T47D (cell line): ENCODE measurements at regions not wholly inside any gene's neighbourhood (a gene's known extent, or its start where the extent isn't known, plus 50 kb on each side); places are given as distances from the start of the nearest gene placed in this dataset.

Experiments used
- DNase-seq, 2 experiments: peaks; one replicate each; pipeline versions ENCODE4 v3.0.0 to v3.0.0-alpha.2; 2011 to 2012; ENCODE audit warnings: low read depth in 1 of 2, low spot score in 1 of 2
- JUND ChIP-seq: IDR thresholded peaks from 2 replicates; pipeline ENCODE4 v1.6.1; 2012; ENCODE audit warnings: low read depth
- in situ Hi-C: cut with HindIII; loops from 2 replicates; pipeline ENCODE4 v1.10.0; 2016; ENCODE audit warnings: low sequenced_read_pairs, low pct_unique_long_range_greater_than_20kb

DNA sequence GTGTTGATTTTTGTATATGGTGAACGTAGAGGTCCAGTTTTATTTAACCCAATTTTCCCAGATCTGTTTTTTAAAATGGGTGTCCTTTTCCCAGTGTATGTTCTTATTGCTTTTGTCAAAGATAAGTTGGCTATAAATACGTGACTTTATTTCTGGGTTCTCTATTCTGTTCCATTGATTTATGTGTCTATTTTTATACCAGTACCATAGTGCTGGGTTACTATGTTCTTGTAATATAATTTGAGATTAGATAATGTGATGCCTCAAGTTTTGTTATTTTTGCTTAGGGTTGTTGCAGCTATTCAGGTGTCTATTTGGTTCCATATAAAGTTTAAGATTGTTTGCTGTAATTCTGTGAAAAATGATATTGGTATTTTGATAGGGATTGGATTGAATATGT is 749.1 kb upstream of the GRIA3 start:
- TF ChIP-seq JUND = no peak
- in situ Hi-C loops = no loop called here
- DNase-seq = no peak

DNA sequence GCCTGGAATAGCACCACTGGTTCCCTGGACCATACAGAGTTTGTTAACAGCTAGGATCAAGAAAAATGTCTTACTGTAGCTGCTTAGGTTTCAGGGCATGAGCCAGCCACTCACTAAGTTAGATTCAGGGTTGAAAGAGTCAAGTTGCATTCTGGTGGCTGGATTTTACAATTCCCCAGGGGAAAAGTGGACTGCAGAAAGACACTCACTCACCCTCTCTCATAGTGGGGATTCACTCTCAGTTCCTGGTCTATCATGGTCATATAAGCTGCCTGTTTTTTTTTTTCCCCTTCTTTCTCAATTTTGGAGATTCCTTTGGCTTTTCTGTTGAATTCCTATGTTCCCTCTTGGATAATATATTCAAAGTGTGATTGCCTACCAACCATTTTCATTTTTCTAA is 744.2 kb upstream of the GRIA3 start:
- no peak for DNase-seq
- in situ Hi-C loops = no loop called here

DNA sequence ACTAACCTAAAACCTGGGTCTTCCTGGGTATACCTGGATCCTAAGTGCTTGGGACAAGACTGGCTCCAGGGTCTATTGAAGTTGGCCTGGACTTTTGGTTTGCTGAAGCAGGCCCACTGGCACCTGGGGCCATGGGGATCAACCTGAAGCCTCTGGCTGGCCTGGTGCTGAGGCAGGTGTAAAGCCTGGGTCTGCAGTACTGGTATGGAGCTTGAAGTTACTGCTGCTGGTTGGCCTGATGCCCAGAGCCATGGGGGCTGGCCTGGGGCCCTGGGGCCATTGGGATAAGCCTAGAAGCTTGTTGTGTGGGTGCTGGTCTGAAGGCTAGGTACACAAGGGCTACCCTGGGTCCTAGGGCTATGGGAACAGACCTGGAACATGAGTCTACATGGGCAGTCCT is 743.2 kb upstream of the GRIA3 start:
- no peak for TF ChIP-seq JUND
- in situ Hi-C loops = no loop called here
- no peak for DNase-seq

More for the DNA sequence above, 744.2 kb upstream of the GRIA3 start:
- no peak for TF ChIP-seq JUND

DNA sequence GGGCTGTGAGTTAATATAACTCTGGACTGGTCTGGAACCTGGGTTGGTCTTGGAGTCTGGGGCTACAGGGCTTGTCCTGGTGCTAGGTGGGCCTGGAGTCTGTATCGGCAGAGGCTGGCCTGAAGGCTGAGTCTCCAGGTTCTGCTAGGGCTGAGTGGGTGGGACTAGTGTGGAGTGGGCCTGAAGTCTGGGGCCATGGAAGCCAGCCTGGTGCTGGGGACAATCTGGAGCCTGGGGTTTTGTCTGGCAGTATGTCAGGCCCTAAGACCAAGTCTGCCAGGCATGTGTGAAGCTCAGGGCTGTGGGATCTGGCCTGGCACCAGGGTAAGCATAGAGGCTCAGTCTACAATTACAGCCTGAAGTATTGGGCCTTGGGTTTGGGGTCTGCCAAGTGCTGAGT is 742.6 kb upstream of the GRIA3 start:
- in situ Hi-C loops = no loop called here
- no peak for TF ChIP-seq JUND
- no peak for DNase-seq

DNA sequence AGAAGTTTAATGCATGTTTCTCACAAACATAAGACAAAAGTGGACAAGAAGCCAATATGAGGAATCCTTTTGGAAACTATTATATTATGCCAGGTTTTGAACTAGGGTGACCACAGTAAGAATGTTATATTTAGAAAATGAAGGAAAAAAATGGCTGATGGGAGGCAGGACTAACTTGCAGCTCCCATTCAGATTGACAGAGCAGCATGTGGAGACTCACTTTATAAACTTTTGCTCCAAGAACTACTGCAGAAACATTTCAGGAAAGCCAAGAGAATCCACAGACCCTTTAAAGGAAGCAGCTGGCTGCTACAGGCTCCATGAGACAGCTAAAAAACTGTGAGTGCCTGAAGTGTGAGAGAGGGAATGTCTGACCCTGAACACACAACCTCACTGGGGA is 738.6 kb upstream of the GRIA3 start:
- in situ Hi-C loops = no loop called here
- no peak for TF ChIP-seq JUND
- DNase-seq = no peak

DNA sequence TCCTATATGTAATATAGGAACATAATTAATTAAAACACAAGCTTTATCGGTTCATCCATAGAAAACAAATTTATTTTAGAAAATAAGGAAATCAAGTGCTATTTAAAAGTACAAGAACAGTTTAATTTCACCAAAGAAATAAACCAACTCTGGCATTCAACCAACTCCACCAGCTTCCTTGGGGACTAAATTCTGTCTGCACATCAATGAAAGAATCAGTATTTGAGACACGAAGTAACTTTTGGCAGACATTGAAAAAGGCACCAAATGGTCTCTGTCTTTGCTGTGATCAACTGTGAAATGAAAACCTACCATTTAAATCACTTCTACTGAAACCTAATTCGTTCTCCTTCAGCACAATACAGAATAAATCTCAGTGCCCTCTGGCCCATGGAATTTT is 719.7 kb upstream of the GRIA3 start:
- TF ChIP-seq JUND = no peak
- DNase-seq = no peak
- in situ Hi-C loops = no loop called here

DNA sequence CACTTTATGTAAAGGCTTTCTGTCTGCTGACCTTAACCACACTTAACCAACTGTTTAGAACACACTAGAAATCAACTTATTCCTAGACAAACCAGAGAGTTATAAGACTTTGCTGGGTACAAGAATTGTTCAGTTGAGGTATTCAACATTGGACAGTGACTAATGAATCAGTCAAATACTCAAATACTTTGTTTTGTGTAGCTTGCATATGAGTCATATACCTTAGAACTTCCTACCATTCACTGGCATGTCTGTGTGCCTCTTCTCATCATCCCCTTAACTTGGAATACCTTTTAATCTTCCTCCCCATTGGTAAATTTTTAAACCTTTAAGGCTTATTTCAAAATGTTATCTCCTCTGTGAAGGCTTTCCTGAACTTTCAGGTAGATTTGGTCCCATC is 708.8 kb upstream of the GRIA3 start:
- in situ Hi-C loops = no loop called here
- no peak for TF ChIP-seq JUND

DNA sequence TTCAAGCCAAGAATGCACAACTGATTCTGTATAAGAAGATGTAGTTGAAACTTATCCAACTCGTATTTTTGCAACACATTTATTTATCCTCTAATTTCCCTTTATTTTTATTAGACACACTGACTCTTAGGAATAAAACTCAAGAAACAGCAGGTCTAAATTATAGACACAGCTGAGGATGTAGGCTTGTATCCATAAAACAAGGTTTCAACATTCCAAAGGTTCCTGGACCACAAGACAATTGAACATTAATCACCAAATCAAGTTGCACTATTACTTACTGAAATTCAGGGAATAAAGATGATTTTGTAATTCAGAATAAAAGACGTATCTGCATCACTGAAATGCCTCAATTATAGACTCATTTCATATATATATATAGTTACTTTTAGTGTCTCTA is 683.5 kb upstream of the GRIA3 start:
- in situ Hi-C loops = no loop called here
- DNase-seq = no peak

More for the DNA sequence above, 708.8 kb upstream of the GRIA3 start:
- DNase-seq = no peak

DNA sequence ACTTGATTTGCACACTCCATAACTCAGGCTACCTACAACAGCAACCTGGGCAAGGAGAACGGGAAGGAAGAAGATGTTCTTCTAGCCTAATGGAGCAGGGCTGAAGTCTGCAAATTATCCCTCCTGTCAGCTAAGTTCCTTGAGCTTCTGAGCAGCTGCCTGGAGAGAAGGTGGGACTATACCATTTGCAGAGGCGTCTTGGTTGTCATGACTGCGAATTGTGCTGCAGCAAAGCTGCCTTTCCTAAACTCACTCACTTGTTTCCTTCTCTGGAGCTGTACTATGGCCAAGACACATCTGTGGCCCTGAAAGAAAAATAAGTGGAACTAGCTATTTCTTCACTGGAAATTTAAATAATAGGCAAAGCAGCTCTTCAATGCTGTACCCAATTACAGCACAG is 682.4 kb upstream of the GRIA3 start:
- DNase-seq = no peak
- no peak for TF ChIP-seq JUND
- in situ Hi-C loops = no loop called here

More for the DNA sequence above, 683.5 kb upstream of the GRIA3 start:
- no peak for TF ChIP-seq JUND

DNA sequence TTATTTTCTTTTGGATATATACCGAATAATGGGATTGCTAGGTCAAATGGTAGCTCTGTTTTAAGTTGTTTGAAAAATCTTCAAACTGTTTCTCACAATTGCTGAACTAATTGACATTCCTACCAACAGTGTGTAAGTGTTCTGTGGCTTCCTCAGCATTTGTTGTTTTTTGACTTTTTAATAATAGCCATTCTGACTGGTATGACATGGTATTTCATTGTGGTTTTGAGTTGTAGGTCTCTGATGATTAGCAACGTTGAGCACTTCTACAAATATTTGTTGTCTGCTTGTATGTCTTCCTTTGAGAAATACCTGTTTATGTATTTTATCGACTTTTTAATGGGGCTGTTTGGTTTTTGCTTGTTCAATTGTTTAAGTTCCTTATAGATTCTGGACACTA is 680.1 kb upstream of the GRIA3 start:
- in situ Hi-C loops = no loop called here
- no peak for TF ChIP-seq JUND

DNA sequence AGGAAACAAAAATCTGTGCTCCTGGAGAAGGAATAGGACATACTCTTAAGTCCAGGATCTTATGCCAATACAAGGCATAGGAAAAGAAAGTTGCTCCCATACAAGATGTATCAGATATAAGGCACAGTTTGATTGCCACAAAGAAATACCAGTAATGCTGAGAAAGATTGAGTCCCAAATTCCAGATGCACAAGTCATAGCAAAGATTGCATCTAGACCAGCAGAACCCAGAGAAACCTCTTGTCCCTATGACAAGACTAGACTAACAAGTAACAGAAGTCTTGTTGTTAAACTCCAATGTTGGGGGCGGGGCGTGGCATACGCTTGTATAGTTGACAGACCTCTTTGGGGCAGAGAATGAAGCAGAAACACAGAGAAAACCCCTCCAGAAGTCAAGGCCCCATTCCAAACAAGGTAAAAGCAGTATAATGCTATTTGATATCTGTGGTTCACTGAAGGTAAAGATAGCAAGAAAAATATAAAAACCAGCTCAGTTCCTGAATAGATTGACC is 671.5 kb upstream of the GRIA3 start:
- in situ Hi-C loops = no loop called here
- TF ChIP-seq JUND = no peak
- peak in 1 of 2 experiments; percentile 2 for DNase-seq

More for the DNA sequence above, 680.1 kb upstream of the GRIA3 start:
- DNase-seq = peak in 1 of 2 experiments; percentile 0

DNA sequence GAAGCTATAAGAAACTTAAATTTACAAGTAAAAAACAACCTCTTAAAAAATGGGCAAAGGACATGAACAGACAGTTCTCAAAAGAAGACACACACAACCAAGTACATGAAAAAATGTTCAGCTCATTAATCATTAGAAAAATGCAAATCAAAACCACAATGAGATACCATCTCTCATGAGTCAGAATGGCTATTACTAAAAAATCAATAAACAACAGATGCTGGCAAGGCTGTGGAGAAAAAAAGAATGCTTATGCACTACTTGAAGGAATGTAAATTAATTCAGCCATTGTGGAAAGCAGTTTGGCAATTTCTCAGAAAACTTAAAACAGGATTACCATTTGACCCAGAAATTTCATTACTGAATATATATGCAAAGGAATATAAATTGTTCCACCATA is 666.3 kb upstream of the GRIA3 start:
- TF ChIP-seq JUND = no peak
- no peak for DNase-seq
- in situ Hi-C loops = no loop called here

DNA sequence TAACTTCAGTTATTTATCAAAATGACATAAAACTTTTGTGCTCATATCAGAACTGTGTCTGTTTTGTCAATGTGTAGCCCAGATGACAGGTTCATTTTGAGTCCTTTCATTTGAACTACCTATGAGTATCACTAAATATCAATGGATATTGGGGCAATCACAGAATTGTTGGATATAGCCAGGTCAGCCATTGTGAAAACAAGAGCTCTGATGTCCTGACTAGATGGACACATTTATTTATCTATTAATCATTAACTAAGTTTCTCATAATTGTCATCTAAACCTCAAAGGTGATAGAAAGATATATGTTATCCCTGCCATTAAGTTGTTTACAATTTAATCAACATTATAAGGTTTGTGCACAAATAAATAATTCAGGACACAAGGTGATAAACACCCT is 638.3 kb upstream of the GRIA3 start:
- no peak for DNase-seq
- TF ChIP-seq JUND = no peak
- in situ Hi-C loops = no loop called here

DNA sequence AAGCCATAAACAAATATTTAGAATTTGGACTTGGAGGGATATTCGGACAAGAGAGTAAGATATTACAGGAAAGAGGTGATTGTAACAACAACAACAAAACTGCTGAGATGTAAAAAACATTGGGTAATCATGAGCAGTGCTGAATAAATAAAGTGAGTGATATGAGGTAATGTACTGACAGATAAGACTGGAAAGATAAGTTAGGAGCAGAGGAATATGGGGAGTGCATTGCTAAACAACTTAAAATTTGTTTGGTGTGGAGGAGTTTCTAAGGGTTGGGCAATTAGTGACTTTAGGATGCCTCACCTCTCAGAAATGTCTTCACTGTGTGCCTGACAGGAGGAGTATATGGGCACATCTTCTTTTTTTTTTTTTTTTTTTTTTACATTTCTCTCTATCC is 637.8 kb upstream of the GRIA3 start:
- DNase-seq = no peak
- in situ Hi-C loops = no loop called here
- no peak for TF ChIP-seq JUND
